ENCODE measurements at regions not wholly inside any gene's neighbourhood (a gene's known extent, or its start where the extent isn't known, plus 50 kb on each side); places are given as distances from the start of the nearest gene placed in this dataset.

- WGBS: 60% methylated on average over 3 of the region's 3 CpGs
Observed at GRCh38 chr7:69060516-69060915, 537.8 kb upstream of the AUTS2 start.

More at GRCh38 chr7:69060516-69060915, 537.8 kb upstream of the AUTS2 start:
- Histone ChIP-seq H3K27ac (ENCODE audit: low read depth in 1 of 2, low read length in 2 of 2) (no peak overlapping the region), H3K9me3 (ENCODE audit: control insufficient read depth in 4 of 4, low read length in 3 of 4) (peaks cover 0 to 3% (median 0%) of the 10 kb centered on the region in 4 donors), H3K4me3 (ENCODE audit: low read depth in 1 of 3, low read length in 3 of 3) (no peak overlapping the region), H3K27me3 (ENCODE audit: control insufficient read depth in 4 of 4, insufficient read depth in 4 of 4, low read length in 3 of 4) (no peaks in the 10 kb centered on the region), H3K4me1 (ENCODE audit: control insufficient read depth in 4 of 4, insufficient read depth in 4 of 4, low read length in 3 of 4) (no peaks in the 10 kb centered on the region), H3K36me3 (ENCODE audit: control insufficient read depth in 4 of 4, insufficient read depth in 3 of 4, low read depth in 1 of 4, low read length in 3 of 4) (no peaks in the 10 kb centered on the region), H3K9ac (ENCODE audit: low read depth in 1 of 2, low read length in 2 of 2) (no peak overlapping the region)
- DNase-seq (ENCODE audit: low spot score): no peak
- TF ChIP-seq FOXA1 (IDR thresholded peaks at IDR 0.05): no peak
- no peak for TF ChIP-seq GABPA (IDR thresholded peaks at IDR 0.05 in 1 of 2, conservative IDR thresholded peaks at IDR 0.05 in 1 of 2)
- TF ChIP-seq YY1 (IDR thresholded peaks at IDR 0.05): no peak
- TF ChIP-seq HNF4A (conservative IDR thresholded peaks at IDR 0.05): no peak
- TF ChIP-seq ZBTB33 (IDR thresholded peaks at IDR 0.05): no peak
- TF ChIP-seq CTCF (IDR thresholded peaks at IDR 0.05; ENCODE audit: low read depth, low read length, missing input control): no peak
- no peak for TF ChIP-seq MAX (IDR thresholded peaks at IDR 0.05)
- TF ChIP-seq RXRA (IDR thresholded peaks at IDR 0.05): no peak
- no peak for TF ChIP-seq REST (IDR thresholded peaks at IDR 0.05)
- no peak for TF ChIP-seq ATF3 (IDR thresholded peaks at IDR 0.05)
- no peak for TF ChIP-seq JUND (IDR thresholded peaks at IDR 0.05)
- no peak for TF ChIP-seq TAF1 (conservative IDR thresholded peaks at IDR 0.05)
- no peak for TF ChIP-seq RAD21 (IDR thresholded peaks at IDR 0.05)
- no peak for TF ChIP-seq EGR1 (IDR thresholded peaks at IDR 0.05; ENCODE audit: low read depth in 2 of 2)
- TF ChIP-seq HNF4G (IDR thresholded peaks at IDR 0.05): no peak
- TF ChIP-seq SP1 (IDR thresholded peaks at IDR 0.05): no peak
- TF ChIP-seq NR2F2 (IDR thresholded peaks at IDR 0.05): no peak
- TF ChIP-seq FOXA2 (IDR thresholded peaks at IDR 0.05): no peak
